Adrenal gland (tissue), 9 donors: ENCODE measurements at regions not wholly inside any gene's neighbourhood (a gene's known extent, or its start where the extent isn't known, plus 50 kb on each side); places are given as distances from the start of the nearest gene placed in this dataset.

ENCODE experiments used
- DNase-seq, 7 donors: peaks; one replicate each; pipeline ENCODE4 v3.0.0-alpha.2; 2019 to 2020
- H3K27ac ChIP-seq, 5 donors: fragments of 200-600 bp; sonication (generic) in 4 of 5; 1 replicate in 3 of 5; 2 replicates in 2 of 5; pipeline versions ENCODE4 v1.5.1 to v1.8.0; 2016 to 2020; ENCODE audit warnings: mild to moderate bottlenecking in 1 of 5
- H3K27me3 ChIP-seq: fragments of 200-600 bp; 2 replicates; pipeline ENCODE4 v1.8.0; 2021
- H3K36me3 ChIP-seq, 2 donors: fragments of 200-600 bp; replicated peaks in 1 of 2; 1 replicate in 1 of 2; 2 replicates in 1 of 2; pipeline versions ENCODE4 v1.5.1 to v1.8.0; 2018 to 2022
- H3K4me1 ChIP-seq, 2 donors: fragments of 200-600 bp; replicated peaks in 1 of 2; 1 replicate in 1 of 2; 2 replicates in 1 of 2; pipeline versions ENCODE4 v1.5.1 to v1.8.0; 2018 to 2021
- H3K4me3 ChIP-seq, 4 donors: fragments of 200-600 bp; sonication (generic) in 3 of 4; one replicate each; pipeline ENCODE4 v1.5.1; 2016 to 2018
- H3K9me3 ChIP-seq, 3 donors: fragments of 200-600 bp; sonication (generic) in 1 of 3; replicated peaks in 1 of 3; 1 replicate in 2 of 3; 2 replicates in 1 of 3; pipeline versions ENCODE4 v1.5.1 to v1.8.0; 2016 to 2021
- POLR2A ChIP-seq, 2 donors: fragments of 450-650 bp; IDR thresholded peaks; one replicate each; pipeline ENCODE4 v1.6.1; 2017; ENCODE audit warnings: antibody characterized with exemption in 2 of 2, mild to moderate bottlenecking in 2 of 2, moderate library complexity in 1 of 2
- WGBS, 4 donors: extraction: QIAGEN DNeasy Blood & Tissue Kit in 2 of 4; methylation state at CpG; one replicate each; pipeline versions ENCODE4 v1.1.5 to v1.1.7; 2013 to 2017; 5-methylcytosine and 5-hydroxymethylcytosine counted together
- intact Hi-C, 2 donors: fragments of 100-400 bp; cut with DNase I; formaldehyde crosslinking; loops; one replicate each; pipeline versions ENCODE4 v1.14.1 to v1.15.0; 2022 to 2023
- small RNA-seq, 2 donors: library from RNA; depleted of rRNA; stranded (forward); fragments of <200 nt; gene quantifications; one replicate each; pipeline ENCODE3, GENCODE V24; 2016
- TF ChIP-seq, protein P1 (sequence below), 6 experiments: fragments of 450-650 bp in 4 of 6; fragments of 200-600 bp in 2 of 6; sonication (generic) in 1 of 6; IDR thresholded peaks; 1 replicate in 5 of 6; 2 replicates in 1 of 6; pipeline versions ENCODE4 v1.5.1 to v1.8.0; 2016 to 2021; ENCODE audit warnings: antibody characterized with exemption in 6 of 6, mild to moderate bottlenecking in 2 of 6, moderate library complexity in 1 of 6
- donor health status: healthy with polysubstance abuse.
- donor health status: Bipolar disorder and iron deficiency.
- donor health status: DM: yes; HTN: yes; CAD: no.
- donor health status: DM: no; HTN: no; CAD: no.
- donor health status: DM: no; HTN: no; CAD: no.

DNA sequence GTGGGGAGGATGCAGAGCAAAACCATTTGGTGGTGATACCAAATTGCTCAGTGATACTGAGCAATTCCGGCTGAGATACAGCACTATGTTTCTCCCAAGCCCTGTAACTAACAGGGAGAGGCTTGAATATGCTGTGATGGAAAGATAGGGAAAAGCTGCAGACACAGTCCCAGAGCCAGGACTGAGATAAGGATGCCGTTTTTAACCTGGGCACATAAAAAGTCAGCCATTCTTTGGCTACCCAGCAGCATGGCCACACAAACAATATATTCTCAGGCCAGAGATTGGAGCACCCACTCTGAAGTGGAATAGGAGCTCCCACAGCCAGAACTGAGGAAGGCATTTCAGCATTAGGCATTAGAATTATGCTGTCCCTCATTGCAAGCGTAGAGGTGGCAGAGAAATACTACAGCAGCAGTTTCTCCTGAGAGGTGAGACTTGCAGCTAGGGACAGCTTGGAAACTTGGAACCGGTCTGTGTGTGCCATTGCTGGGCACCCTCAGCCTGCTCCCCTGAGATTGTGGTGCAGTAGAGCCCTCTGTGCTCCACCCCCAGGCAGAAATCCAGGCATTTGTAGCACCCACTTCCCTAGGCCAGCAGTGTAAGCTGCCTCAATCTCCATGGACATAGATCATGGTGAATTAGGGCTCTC is 346.5 kb downstream of the TMEM135 start:
- Histone ChIP-seq H3K4me3 (no peak overlapping the region), H3K9me3 (no peaks in the 10 kb centered on the region), H3K36me3 (no peaks in the 10 kb centered on the region), H3K27me3 (no peaks in the 10 kb centered on the region), H3K4me1 (no peaks in the 10 kb centered on the region), H3K27ac (no peak overlapping the region)
- TF ChIP-seq, protein P1, sequence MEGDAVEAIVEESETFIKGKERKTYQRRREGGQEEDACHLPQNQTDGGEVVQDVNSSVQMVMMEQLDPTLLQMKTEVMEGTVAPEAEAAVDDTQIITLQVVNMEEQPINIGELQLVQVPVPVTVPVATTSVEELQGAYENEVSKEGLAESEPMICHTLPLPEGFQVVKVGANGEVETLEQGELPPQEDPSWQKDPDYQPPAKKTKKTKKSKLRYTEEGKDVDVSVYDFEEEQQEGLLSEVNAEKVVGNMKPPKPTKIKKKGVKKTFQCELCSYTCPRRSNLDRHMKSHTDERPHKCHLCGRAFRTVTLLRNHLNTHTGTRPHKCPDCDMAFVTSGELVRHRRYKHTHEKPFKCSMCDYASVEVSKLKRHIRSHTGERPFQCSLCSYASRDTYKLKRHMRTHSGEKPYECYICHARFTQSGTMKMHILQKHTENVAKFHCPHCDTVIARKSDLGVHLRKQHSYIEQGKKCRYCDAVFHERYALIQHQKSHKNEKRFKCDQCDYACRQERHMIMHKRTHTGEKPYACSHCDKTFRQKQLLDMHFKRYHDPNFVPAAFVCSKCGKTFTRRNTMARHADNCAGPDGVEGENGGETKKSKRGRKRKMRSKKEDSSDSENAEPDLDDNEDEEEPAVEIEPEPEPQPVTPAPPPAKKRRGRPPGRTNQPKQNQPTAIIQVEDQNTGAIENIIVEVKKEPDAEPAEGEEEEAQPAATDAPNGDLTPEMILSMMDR (IDR thresholded peaks at IDR 0.05): no peak
- no peak for TF ChIP-seq POLR2A (IDR thresholded peaks at IDR 0.05)
- DNase-seq: no peak
- WGBS, 4 donors: 68 to 81% (median 76%) methylated on average over 4 of the region's 4 CpGs
- intact Hi-C loops: no loop called here

DNA sequence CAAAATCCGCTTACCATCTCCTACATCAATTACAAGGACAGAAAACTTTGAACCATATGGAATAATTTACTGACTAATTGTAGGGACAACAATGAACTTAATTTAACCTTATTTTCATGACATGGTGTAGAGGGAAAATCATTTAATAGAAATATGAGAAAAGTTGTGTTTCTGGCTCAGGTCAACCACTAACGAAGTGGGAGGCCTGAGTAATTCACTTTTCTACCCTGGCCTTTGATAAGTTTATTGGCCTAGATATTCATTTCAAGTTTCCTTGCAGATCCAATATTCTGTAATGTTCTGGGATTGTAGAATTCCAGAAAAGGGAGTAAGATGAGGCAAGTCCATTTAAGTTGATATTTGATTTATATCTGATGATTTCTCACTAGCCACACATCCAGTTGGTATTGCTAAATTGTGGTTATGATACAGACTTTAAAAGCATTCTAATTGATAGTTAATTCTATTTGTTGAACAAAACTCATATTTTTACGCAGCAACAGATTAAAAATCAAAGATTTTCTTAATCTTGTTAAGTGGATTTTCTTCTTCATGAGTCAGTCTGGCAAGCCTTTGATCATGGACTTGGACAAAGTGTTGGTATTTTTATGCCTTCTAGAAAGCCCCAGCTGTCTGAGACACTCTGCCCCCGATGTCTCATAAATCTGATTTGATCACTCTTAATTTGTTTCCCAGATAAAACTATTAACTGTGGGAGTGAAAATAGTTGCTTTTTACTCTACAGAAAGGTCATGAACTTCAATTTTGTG is 336.5 kb downstream of the TMEM135 start:
- no peaks in the 10 kb centered on the region for H3K36me3 ChIP-seq
- H3K4me1 ChIP-seq: no peaks in the 10 kb centered on the region
- no peaks in the 10 kb centered on the region for H3K27me3 ChIP-seq
- no peak overlapping the region for H3K4me3 ChIP-seq
- no peak for DNase-seq
- no peak overlapping the region for H3K27ac ChIP-seq
- 69 to 78% (median 76%) methylated on average over 4 of the region's 4 CpGs for WGBS, 4 donors
- no peaks in the 10 kb centered on the region for H3K9me3 ChIP-seq
- intact Hi-C loops: no loop called here
- TF ChIP-seq, protein P1 (IDR thresholded peaks at IDR 0.05): no peak
- TF ChIP-seq POLR2A (IDR thresholded peaks at IDR 0.05): no peak

Small RNA genes lying in the stretch of these regions (small RNA-seq; reads per million reads assigned to genes)
- gene AP000676.1 (0 reads per million in 2 donors), gene RF00026 (0 reads per million in 2 donors), gene RNU6-1135P (0 reads per million in 2 donors)
